HG03060 (cell line): ENCODE measurements at regions not wholly inside any gene's neighbourhood (a gene's known extent, or its start where the extent isn't known, plus 50 kb on each side); places are given as distances from the start of the nearest gene placed in this dataset.
"Not testable (repeated sequence)": the region's sequence is repeated elsewhere in the genome, so short reads cannot be mapped to it uniquely, and the experiment has no call there.

Experiments used
- ATAC-seq: cut with Tn5 transposase; IDR thresholded peaks from one replicate; pipeline ENCODE4 v1.9.1; 2021; ENCODE audit warnings: low read depth, moderate number of reproducible peaks; ENCODE audit not compliant: unreplicated experiment

- ATAC-seq, result no peak
Observed at GRCh38 chr7:110309941-110310340, 781.0 kb upstream of the LRRN3 start.

DNA sequence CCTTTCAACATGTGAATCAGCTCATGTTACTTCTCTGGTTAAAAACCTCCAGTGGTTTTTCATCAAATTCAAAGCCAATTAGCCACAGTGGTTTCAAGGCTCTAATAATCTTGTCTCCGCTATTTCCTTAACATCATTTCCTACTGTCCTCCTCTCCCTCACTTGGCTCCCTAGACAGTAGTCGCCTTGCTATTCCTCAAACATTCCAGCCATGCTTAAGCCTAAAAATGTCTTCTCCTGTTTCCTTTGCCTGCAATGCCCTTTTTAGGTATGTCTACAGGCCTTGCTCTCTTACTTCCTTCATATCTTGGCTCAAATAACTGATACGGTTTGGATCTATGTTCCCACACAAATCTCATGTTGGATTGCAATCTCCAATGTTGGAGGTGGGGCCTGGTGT, 779.4 kb upstream of the LRRN3 start:
- no peak for ATAC-seq

DNA sequence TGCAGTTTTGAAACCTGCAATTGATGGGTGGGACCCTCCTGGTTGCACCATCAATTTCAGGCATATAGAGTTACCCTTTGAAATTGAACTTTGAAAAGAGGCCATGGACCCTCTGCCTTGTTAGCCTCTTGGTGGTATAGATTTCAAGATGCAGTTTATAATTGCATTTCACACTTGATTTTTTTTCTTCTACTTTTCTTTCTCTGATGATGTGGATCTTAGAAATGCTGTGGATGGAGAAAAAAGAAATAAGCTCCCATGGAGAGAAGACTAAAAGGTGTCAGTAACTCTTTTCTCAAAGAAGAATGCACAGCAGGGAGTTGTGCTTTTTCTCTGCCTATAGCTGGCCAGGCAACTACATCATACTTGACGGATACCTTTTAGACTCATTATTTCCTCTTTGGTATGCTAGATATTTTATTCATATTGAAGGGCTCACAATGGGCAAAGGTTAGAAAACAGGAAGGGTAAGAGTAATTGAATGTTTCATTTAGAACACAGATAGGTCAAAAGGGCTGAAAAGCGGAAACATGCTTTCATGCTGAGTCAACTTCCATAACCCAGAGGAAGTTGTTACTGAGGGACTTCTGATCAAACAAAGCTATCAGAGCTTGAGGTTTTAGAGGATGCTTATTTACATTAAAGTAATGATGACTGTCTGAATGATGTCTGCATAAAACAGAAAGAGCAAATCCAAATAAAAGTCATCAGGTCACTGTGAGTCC, 773.2 kb upstream of the LRRN3 start:
- ATAC-seq, result no peak

- ATAC-seq, result not testable (repeated sequence)
Observed at GRCh38 chr7:110320285-110320684, 770.6 kb upstream of the LRRN3 start.

DNA sequence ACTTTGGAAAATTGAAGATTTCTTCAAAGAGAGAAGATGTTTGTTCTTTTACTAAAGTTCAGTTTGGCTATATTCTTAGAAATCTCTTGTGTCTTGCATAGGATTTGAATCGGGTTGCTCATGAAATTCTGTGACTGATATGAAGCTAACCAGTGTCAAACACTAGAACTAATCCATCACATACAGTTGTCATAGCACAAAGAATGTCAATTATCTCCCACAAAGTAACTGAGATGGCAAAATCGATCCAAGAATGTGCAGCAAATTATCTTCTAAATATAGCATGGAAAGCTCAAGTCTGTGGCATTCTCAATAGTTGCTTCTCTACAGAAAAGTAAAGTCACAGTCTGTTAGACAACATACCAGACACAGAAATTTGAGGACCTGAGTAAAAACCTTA, 768.1 kb upstream of the LRRN3 start:
- no peak for ATAC-seq

DNA sequence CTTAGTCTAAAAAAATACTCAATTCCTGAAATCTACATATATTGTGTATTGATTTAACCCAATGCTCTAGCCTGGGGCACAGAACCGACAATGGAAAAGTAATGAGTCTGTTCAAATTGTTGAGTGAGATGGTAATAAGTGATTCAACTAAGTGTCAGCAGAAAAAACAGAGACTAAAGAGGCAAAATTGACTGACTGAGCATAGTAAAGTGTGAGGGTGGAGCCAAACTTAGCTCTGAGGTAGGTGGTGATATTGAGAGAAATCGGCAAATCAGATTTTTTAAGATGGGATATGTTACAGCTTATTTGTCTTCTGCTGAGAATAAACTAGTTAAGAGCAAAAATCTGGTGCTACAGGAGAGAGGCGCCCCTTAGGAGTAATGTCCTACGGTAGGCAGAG, 764.0 kb upstream of the LRRN3 start:
- no peak for ATAC-seq

GRCh38 chr7:110336423-110336822, 754.5 kb upstream of the LRRN3 start:
- no peak for ATAC-seq

DNA sequence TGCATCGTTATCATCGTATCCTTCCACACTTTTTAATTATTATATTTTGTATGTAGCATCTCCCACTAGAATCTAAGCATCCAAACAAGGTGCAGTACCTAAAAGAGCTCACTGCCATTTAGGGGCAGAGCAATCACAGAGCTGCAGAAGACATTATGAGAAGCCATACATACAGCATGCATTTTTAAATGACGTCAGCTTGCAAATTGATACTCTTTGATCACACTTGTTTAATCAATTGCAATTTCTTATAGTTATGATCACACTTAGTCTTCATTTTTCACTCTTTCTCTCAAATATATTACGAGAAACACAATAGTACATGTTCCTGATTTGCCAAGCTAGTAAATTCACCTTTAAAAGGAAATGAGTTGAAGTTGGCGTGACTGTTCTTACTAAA, 753.3 kb upstream of the LRRN3 start:
- no peak for ATAC-seq

- no peak for ATAC-seq
Observed at GRCh38 chr7:110347081-110347480, 743.8 kb upstream of the LRRN3 start.

DNA sequence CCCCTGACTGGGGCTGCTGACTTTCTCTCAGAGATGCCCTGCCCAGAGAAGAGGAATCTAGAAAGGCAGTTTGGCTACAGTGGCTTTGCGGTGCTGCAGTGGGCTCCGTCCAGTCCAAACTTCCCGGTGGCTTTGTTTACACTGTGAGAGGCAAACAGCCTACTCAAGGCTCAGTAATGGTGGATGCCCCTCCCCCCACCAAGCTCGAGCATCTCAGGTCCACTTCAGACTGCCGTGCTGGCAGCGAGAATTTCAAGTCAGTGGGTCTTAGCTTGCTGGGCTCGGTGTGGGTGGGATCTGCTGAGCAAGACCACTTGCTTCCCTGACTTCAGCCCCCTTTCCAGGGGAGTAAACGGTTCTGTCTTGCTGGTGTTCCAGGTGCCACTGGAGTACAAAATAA, 734.5 kb upstream of the LRRN3 start:
- no peak for ATAC-seq

DNA sequence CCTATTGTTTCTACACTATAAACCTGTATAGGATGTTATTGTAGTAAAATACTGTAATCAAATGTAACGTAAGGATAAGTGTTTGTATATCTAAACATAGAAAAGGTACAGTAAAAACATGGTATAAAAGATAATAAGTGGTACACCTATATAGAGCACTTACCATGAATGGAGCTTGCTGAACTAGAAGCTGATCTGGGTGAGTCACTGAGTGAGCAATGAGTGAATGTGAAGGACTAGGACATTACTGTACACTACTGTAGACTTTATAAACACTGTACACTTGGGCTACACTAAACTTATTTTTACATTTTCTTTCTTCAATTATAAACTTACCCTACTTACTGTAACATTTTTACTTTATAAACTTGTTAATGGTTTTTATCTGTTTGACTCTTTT, 732.9 kb upstream of the LRRN3 start:
- ATAC-seq, result no peak

DNA sequence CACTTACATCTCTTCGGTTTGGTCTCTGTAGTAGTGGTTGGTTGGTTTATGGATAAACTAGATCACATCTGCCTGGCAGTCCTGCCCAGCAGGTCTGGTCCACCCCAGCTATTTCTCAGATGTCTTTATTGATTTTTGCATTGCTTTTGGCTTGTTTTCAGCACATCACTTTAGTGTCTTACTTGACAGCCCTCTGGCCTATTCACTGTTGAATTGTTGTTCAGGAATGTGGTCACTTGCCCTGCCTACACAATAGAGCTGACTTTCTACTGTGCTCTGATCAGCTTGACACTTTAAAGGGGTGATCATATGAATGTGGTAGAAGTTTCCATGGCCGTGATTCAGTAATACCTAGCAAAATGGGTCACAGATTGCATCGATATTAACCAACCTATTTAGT, 719.2 kb upstream of the LRRN3 start:
- no peak for ATAC-seq

- ATAC-seq, result no peak
Observed at GRCh38 chr7:110372685-110373084, 718.2 kb upstream of the LRRN3 start.

- no peak for ATAC-seq
Observed at GRCh38 chr7:110373416-110373815, 717.5 kb upstream of the LRRN3 start.

DNA sequence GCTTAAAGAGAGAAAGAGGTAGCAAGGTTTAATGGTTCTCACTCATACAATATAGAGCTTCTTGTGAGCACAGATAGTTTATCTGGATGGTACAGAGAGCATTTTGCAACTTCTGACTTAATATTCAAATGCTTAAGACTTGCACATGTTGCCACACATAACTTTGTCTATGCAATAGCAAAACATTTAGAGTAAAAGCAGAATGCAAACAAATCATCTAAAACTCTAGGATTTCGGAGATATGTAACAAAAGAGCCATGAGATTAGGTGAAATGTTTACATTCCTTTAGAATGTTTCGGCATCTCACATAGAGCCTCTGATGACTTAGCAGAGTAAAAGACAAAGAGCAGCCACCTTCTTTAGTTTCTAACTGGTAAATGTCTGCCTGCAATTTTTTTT, 717.1 kb upstream of the LRRN3 start:
- no peak for ATAC-seq

DNA sequence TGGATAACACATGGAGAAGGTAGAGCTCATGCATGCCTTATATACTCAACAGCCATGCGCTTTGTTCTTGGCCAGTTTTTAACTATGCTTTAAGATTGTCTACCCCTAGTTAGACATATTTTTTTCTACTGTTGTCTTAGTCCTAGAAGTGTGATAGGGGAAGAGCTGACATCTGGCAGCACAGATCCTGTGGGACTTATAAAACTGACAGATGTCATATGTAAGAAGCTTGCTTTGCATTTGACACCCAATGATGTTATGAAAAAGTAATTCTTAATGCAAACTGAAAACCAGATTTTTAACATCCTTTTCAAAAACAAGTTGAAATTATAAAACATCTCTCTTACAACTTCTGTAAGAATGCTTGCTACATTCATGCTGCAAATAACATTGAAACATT, 715.9 kb upstream of the LRRN3 start:
- no peak for ATAC-seq

- no peak for ATAC-seq
Observed at GRCh38 chr7:110382736-110383135, 708.2 kb upstream of the LRRN3 start.

DNA sequence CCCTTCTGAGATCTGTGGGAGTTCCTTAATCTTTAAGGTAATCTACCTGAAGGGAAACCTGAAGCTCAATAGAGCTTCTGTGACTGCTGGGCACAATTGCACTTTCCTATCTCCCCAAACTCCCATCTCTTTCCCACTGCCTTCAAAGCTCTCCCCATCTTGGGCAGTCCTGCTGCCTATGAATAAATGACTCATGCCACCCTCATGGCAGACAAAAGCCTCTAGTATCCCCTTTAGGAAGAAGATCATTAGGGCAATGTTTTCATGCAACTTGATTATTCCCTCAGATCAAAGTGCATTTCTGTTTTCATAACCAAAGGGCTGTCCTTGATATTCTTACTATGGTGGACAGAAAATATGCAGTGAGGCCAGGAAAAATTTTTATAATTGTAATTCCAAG, 704.9 kb upstream of the LRRN3 start:
- no peak for ATAC-seq

- ATAC-seq, result no peak
Observed at GRCh38 chr7:110386913-110387312, 704.0 kb upstream of the LRRN3 start.

GRCh38 chr7:110387689-110388088, 703.2 kb upstream of the LRRN3 start:
- ATAC-seq, result no peak

DNA sequence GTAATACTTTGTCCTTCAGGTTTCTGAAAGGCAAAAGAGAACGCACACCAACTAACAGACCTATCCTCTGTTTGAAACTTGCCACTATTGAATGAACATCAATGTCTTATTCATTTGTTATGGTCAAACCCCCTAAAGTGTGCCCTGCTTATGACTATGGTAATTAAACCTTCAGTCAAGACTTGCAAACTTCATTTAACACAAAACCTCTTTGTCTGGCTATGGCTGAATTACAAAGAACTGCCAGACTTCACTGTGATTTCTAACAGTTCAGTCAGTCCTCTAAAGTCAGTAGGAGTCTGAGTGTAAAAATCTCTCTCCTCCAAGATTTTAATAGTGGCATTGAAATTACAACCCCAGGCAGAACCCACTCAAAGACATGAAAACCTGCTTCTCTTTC, 702.5 kb upstream of the LRRN3 start:
- no peak for ATAC-seq

- ATAC-seq, result no peak
Observed at GRCh38 chr7:110396021-110396420, 694.9 kb upstream of the LRRN3 start.
